Heart right ventricle (tissue), 16 donors: ENCODE measurements at regions not wholly inside any gene's neighbourhood (a gene's known extent, or its start where the extent isn't known, plus 50 kb on each side); places are given as distances from the start of the nearest gene placed in this dataset.
"Not testable (repeated sequence)": the region's sequence is repeated elsewhere in the genome, so short reads cannot be mapped to it uniquely, and the experiment has no call there.

Source experiments
- ATAC-seq, 8 donors: fragments of 200-7000 bp; cut with Tn5 transposase; one replicate each; pipeline ENCODE4 v1.9.1; 2020; ENCODE audit warnings: mild to moderate bottlenecking in 8 of 8, moderate library complexity in 8 of 8, moderate number of reproducible peaks in 1 of 8
- DNase-seq, 2 donors: peaks; one replicate each; pipeline ENCODE4 v3.0.0-alpha.2; 2020
- H3K27ac ChIP-seq, 10 donors: fragments of 200-600 bp; sonication (generic) in 2 of 10; one replicate each; pipeline versions ENCODE4 v1.5.0 to v1.8.0; 2020 to 2022; ENCODE audit warnings: mild to moderate bottlenecking in 3 of 10
- H3K27me3 ChIP-seq, 7 donors: fragments of 200-600 bp; one replicate each; pipeline ENCODE4 v1.8.0; 2021 to 2022; ENCODE audit warnings: mild to moderate bottlenecking in 2 of 7
- H3K36me3 ChIP-seq, 9 donors: fragments of 200-600 bp; sonication (generic) in 1 of 9; one replicate each; pipeline versions ENCODE4 v1.5.0 to v1.8.0; 2020 to 2022; ENCODE audit warnings: mild to moderate bottlenecking in 2 of 9
- H3K4me1 ChIP-seq, 9 donors: fragments of 200-600 bp; sonication (generic) in 1 of 9; one replicate each; pipeline versions ENCODE4 v1.5.0 to v1.8.0; 2020 to 2022; ENCODE audit warnings: mild to moderate bottlenecking in 4 of 9
- H3K4me3 ChIP-seq, 10 donors: fragments of 200-600 bp; sonication (generic) in 2 of 10; one replicate each; pipeline versions ENCODE4 v1.5.0 to v1.8.0; 2020 to 2022; ENCODE audit warnings: mild to moderate bottlenecking in 7 of 10, moderate library complexity in 2 of 10
- H3K9me3 ChIP-seq, 11 donors: fragments of 200-600 bp in 10 of 11; sonication (generic) in 2 of 11; one replicate each; pipeline versions ENCODE4 v1.5.0 to v1.8.0; 2013 to 2022; ENCODE audit warnings: mild to moderate bottlenecking in 2 of 11, control low read depth in 1 of 11, moderate library complexity in 1 of 11
- CTCF ChIP-seq, 9 donors: fragments of 200-600 bp; sonication (generic) in 2 of 9; IDR thresholded peaks; one replicate each; pipeline versions ENCODE4 v1.5.0 to v1.8.0; 2021 to 2022; ENCODE audit warnings: antibody characterized with exemption in 9 of 9, mild to moderate bottlenecking in 5 of 9, moderate library complexity in 1 of 9
- WGBS, 2 donors: extraction: QIAGEN DNeasy Blood & Tissue Kit; methylation state at CpG; one replicate each; pipeline ENCODE4 v1.1.7; 2013; ENCODE audit warnings: inconsistent platforms in 1 of 2; 5-methylcytosine and 5-hydroxymethylcytosine counted together
- intact Hi-C, 10 donors: fragments of 100-400 bp; cut with DNase I; formaldehyde crosslinking; loops; one replicate each; pipeline versions ENCODE4 v1.11.1 to v1.14.2; 2022
- donor health status: Arrhythmogenic right ventricular cardiomyopathy.
- donor health status: ischemic (EF 13 %, LVEDD 7.1; RV severe dilation, severe dysfunction).
- donor health status: healthy with polysubstance abuse.
- donor health status: DM: no; HTN: yes; CAD: no.
- donor health status: DM: no; HTN: no; CAD: no.
- donor health status: ischemic (EF 25% LVEDD 6.9; RV normal size, moderate dysfunction).
- donor health status: ischemic (EF 25% LVEDD 5.7; RV mildly dilated, moderate dysfunction).
- donor health status: healthy.
- donor health status: DM: yes; HTN: yes; CAD: no.
- donor health status: Ischemic cardiomyopathy.
- donor health status: ischemic (EF 35%, LVEDD 5.7; RV mildly dilated, moderate dysfunction).
- donor health status: nonischemic (EF 11% LVEDD 7.7; RV severe dilation, severe dysfunction).
- donor health status: DM: yes; HTN: yes; CAD: no.
- donor health status: PGD.
- donor health status: ischemic (EF 29% LVEDD 5.4; RV normal size, mild dysfunction).
- donor health status: nonischemic (EF 23%, LVEDD 6.1; RV moderate dilation, normal function).

GRCh38 chr18:58805467-58806187, 59.0 kb upstream of the ZNF532 start:
- no peak for TF ChIP-seq CTCF (IDR thresholded peaks at IDR 0.05)
- H3K4me3 ChIP-seq: no peak overlapping the region
- DNase-seq: no peak
- intact Hi-C loops: no loop called here
- no peaks in the 10 kb centered on the region for H3K36me3 ChIP-seq
- H3K27me3 ChIP-seq: no peaks in the 10 kb centered on the region
- WGBS, 2 donors: 61 to 62% methylated on average over 8 of the region's 8 CpGs
- H3K4me1 ChIP-seq: no peaks in the 10 kb centered on the region
- ATAC-seq: no peak
- H3K27ac ChIP-seq: no peak overlapping the region
- H3K9me3 ChIP-seq: peaks cover 0 to 9% (median 0%) of the 10 kb centered on the region in 11 donors

DNA sequence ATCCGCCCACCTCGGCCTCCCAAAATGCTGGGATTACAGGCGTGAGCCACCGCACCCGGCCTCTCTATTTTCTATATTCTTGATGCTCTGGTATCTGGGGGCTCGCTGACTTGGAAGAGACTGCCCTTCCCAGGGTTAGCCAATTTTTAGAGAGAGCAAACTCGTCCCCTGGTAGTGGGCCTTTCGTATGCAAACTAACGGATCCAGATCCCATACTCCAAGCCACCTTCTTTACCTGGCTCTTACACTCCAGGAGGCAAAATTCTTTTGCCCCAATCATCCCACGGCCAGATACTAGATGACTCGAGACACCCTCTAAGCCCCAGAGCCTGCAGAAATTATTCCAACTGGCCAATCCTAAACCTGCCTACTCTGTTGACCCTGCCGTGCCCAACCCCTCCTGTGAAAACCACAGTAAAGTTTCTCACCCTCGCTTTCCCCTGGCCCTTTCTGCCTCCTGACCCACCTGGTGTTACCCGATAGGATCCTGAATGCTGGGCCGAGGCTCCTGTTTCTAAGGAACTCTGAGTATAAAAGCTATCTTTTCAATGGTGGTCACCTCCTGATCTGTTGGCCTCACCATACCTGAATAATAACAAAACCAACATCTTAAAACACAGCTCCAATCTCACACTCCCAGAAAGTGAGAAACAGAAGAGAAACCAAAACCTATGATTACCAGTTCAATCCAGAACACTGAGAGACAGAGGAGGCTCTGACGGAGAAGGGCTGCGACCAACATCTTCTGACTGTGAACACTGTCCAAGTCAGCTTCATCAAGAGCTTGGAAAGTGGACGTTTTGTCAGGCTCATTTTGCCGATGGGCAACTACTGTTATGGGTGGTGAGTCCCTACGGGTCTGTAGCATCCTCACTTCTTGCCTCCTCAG, 57.6 kb upstream of the ZNF532 start:
- Histone ChIP-seq H3K27me3 (no peaks in the 10 kb centered on the region), H3K4me1 (no peaks in the 10 kb centered on the region), H3K27ac (no peak overlapping the region), H3K4me3 (no peak overlapping the region), H3K36me3 (no peaks in the 10 kb centered on the region), H3K9me3 (peaks cover 0 to 9% (median 0%) of the 10 kb centered on the region in 11 donors)
- WGBS, 2 donors: 96 to 97% methylated on average over 18 to 20 of the region's 20 CpGs
- intact Hi-C loops: no loop called here
- ATAC-seq (no peak), DNase-seq (no peak)
- no peak for TF ChIP-seq CTCF (IDR thresholded peaks at IDR 0.05)

GRCh38 chr18:58807766-58808165, 56.9 kb upstream of the ZNF532 start:
- Histone ChIP-seq H3K27me3 (no peaks in the 10 kb centered on the region), H3K36me3 (no peaks in the 10 kb centered on the region), H3K4me1 (no peaks in the 10 kb centered on the region), H3K4me3 (no peak overlapping the region), H3K27ac (no peak overlapping the region), H3K9me3 (peaks cover 0 to 9% (median 0%) of the 10 kb centered on the region in 11 donors)
- DNase-seq (no peak), ATAC-seq (no peak)
- no peak for TF ChIP-seq CTCF (IDR thresholded peaks at IDR 0.05)
- intact Hi-C loops: no loop called here
- WGBS, 2 donors: 89 to 92% methylated on average over 10 of the region's 10 CpGs

- Histone ChIP-seq H3K9me3 (peaks cover 0 to 8% (median 0%) of the 10 kb centered on the region in 11 donors), H3K4me3 (no peak overlapping the region), H3K27me3 (no peaks in the 10 kb centered on the region), H3K27ac (no peak overlapping the region), H3K4me1 (peaks cover 0 to 5% (median 0%) of the 10 kb centered on the region in 9 donors), H3K36me3 (no peaks in the 10 kb centered on the region)
- intact Hi-C loops: no loop called here
- WGBS, 2 donors: 93 to 97% methylated on average over 10 of the region's 10 CpGs
- DNase-seq (no peak), ATAC-seq (no peak)
- TF ChIP-seq CTCF (IDR thresholded peaks at IDR 0.05): no peak
Observed at GRCh38 chr18:58808349-58808748, 56.3 kb upstream of the ZNF532 start.

DNA sequence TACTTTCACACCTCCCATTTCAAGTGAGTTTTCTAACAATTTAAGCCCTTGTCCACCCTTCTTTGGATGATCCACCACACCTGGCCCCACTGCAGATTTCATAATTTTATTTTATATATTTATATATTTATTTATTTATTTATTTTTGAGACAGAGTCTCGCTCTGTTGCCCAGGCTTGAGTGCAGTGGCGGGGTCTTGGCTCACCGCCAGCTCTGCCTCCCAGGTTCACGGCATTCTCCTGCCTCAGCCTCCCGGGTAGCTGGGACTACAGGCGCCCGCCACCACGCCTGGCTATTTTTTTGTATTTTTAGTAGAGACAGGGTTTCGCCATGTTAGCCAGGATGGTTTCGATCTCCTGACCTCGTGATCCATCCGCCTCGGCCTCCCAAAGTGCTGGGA, 52.8 kb upstream of the ZNF532 start:
- intact Hi-C loops, DNase-seq, H3K4me1 ChIP-seq, H3K27me3 ChIP-seq, H3K9me3 ChIP-seq, H3K4me3 ChIP-seq, H3K36me3 ChIP-seq, ATAC-seq, H3K27ac ChIP-seq: not testable (repeated sequence)
- WGBS, 2 donors: 97 to 98% methylated on average over 11 to 13 of the region's 13 CpGs
